Right hindlimb (tissue), 1 donor: ENCODE measurements at regions not wholly inside any gene's neighbourhood (a gene's known extent, or its start where the extent isn't known, plus 50 kb on each side); places are given as distances from the start of the nearest gene placed in this dataset.
"Not testable (repeated sequence)": the region's sequence is repeated elsewhere in the genome, so short reads cannot be mapped to it uniquely, and the experiment has no call there.

Experiments used
- DNase-seq: peaks from one replicate; pipeline ENCODE4 v3.0.0-alpha.2; 2018

DNA sequence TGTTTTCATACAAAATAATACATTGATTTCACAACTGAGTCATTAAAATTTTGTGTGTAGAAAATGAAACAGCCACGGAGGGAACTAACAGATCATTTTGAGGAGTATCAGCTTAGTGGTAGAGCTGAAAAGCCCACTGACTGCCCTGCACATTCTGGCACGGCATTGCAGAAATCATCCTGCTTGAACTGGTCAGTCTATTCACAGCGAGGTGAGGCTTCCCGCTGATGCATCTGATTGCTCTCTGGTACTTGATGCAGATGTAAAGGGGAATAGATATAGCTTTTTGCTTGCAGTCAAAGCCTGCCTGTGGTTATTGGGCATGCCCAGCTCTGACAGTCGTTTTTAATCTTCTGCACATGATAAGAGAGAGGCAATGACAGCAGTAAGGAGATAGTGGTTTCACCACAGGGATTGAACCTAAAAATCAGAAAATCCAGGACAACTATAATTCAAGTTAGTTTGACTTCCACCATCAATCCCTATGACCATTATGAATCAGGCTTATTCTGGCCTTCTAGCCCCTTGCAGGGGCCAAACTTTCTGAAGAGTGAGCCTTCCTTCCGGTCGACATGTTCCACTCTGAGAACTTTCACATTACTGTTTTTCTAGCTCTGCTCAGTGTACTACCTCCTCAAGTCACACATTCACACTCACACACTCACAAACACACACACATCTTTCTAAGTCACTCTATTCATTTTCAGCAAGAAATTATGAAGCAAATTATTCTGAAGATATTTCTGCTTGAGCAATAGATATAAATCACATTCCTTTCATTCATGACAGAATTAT is 782.8 kb upstream of the NUDT12 start:
- no peak for DNase-seq

DNA sequence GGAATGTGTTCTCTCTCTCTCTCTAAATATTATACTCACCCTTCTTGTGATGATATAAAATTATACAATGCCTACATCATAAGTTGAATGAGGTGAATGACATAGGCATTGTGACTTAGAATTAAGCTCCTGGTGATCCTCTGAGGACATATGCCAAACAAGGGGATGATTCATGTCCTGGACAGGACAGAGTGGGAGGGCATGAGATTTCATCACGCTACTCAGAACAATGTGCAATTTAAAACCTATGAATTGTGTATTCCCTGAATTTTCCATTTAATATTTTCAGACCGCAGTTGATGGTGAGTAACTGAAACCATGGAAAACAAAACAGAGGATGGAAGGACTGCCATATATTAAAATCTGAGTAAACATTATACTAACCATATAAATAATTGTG is 782.2 kb upstream of the NUDT12 start:
- DNase-seq = no peak

GRCh38 chr5:104327801-104328200 is 765.2 kb upstream of the NUDT12 start:
- DNase-seq = no peak

- no peak for DNase-seq
Observed at GRCh38 chr5:104326966-104327365, 764.4 kb upstream of the NUDT12 start.

- no peak for DNase-seq
Observed at GRCh38 chr5:104325356-104325755, 762.8 kb upstream of the NUDT12 start.

- not testable (repeated sequence) for DNase-seq
Observed at GRCh38 chr5:104316676-104317075, 754.1 kb upstream of the NUDT12 start.

DNA sequence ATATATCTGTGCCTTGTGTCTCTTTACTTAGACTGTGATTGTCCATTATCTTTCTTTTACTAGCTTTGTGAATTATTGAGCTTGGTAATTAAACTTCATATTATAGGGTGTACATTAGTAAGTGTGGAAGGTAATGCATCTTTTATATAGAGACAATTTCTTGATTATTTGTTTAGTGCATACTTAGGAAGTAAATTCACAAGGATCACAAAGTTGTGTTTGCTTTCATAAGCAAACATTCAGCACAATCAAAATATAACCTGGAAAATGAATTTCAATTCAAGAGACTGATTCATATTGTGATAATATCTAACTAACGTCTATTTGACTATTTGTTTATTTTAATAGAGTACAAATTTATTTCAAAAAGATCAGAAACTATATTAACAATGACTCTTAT is 749.9 kb upstream of the NUDT12 start:
- DNase-seq = no peak

DNA sequence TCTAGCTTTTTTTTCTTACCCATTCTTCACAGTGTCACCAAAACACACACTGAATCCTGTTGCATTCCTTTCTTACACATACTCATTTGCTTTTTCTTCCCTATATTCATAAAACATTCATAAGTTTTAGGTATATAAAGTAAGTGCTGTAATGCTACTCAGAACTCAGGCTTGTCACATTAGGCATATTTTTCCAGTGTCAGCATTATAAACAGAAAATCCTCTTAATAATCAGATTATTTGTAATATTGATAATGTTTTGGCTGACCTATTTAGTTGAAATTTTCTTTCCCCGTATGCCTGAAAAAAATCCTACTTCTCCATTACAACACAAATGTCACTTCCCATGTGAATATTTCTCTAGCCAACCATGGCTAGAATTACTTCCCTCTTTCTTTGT is 743.0 kb upstream of the NUDT12 start:
- no peak for DNase-seq

GRCh38 chr5:104299998-104300706 is 737.6 kb upstream of the NUDT12 start:
- no peak for DNase-seq

GRCh38 chr5:104298518-104298917 is 735.9 kb upstream of the NUDT12 start:
- no peak for DNase-seq

GRCh38 chr5:104297076-104297475 is 734.5 kb upstream of the NUDT12 start:
- DNase-seq = no peak

GRCh38 chr5:104295991-104296390 is 733.4 kb upstream of the NUDT12 start:
- DNase-seq = no peak

DNA sequence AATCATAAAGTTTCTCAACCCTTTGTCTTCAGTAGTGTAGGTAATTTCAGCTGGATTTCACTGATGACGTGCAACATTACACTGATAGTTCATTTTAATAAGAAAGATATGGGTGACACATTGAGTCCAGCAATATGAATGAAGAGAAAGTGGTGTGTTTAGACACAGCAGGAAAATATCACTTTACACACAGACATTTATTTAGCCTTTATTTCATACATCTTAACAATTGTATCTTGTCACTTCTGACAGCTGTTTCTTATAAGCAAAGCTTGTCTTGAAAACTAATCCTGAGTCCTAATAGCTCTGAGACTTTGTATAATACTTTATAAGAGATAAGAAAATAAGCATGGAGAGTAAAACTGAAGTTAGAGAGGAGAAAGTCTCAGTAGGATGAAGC is 720.5 kb upstream of the NUDT12 start:
- no peak for DNase-seq

- no peak for DNase-seq
Observed at GRCh38 chr5:104273725-104274124, 711.1 kb upstream of the NUDT12 start.

DNA sequence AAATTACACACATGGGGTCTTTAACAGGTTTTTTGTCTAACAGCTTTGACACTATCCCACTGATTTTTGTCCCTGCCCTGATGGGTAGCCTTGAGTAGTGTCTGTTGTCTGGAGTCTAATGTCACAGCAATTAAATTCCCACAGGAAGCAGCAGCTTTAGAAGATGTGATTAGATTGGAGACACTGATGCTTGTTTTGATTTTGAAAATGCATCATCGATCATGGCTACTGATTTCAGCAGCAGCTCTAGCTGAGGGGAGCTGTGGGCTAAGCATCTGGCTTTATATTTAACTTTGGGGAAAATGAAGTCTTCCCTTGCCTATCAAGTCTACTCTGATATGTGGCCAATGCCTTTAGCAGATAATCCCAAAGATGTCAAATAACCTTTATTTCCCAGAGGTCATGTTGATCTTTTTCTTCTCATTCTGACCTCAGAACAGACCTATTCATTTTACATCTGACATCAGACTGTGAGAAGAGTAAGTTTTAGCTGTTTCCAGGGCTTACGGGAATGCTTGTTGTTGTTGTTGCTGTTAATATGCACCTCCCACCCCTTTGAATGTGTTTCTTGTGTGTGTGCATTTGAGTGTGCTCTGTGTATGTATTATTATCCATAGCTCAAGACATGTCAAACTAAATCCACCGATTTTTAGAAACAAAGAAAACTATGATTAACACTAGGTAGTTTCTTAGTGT is 704.9 kb upstream of the NUDT12 start:
- no peak for DNase-seq

- no peak for DNase-seq
Observed at GRCh38 chr5:104266161-104266560, 703.6 kb upstream of the NUDT12 start.

- DNase-seq = no peak
Observed at GRCh38 chr5:104265531-104266140, 703.0 kb upstream of the NUDT12 start.

DNA sequence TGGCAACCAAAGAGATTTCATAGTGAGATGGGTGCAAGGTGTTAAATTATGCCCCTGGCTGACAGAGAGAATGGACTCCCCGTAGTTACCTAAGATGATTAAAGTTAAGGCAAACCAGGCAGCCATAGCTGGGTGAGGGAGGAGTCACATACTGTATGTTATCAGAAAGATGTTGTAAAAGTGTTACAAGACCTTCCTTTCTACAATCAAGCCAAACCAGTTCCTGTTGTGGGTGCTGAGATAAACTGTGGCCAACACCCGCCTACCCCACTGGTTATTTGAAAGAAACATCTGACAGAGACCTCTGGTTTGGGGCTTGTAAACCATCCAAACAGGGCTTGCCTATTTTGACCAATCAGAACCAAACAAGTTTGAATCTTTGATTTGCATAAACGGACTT is 684.7 kb upstream of the NUDT12 start:
- no peak for DNase-seq

- peak; percentile 29 for DNase-seq
Observed at GRCh38 chr5:104241046-104241445, 678.5 kb upstream of the NUDT12 start.

DNA sequence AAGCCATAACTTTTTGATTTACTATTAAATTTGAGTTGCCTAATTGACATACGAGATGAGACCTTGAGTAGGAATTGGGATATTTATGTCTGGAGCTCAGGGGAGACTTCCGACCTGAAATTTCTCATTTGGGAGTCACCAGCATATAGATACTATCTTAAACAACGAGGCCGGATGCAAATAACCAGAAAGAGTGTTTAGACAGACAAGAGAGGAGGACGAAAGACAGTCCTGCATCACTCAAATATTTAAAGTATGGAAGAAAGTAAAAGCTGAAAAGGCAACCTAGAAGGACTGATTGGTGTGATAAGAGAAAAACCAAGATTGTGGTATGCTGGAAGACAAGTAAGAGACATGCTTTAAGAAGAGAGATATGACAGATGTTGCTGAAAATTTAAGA is 675.0 kb upstream of the NUDT12 start:
- no peak for DNase-seq

DNA sequence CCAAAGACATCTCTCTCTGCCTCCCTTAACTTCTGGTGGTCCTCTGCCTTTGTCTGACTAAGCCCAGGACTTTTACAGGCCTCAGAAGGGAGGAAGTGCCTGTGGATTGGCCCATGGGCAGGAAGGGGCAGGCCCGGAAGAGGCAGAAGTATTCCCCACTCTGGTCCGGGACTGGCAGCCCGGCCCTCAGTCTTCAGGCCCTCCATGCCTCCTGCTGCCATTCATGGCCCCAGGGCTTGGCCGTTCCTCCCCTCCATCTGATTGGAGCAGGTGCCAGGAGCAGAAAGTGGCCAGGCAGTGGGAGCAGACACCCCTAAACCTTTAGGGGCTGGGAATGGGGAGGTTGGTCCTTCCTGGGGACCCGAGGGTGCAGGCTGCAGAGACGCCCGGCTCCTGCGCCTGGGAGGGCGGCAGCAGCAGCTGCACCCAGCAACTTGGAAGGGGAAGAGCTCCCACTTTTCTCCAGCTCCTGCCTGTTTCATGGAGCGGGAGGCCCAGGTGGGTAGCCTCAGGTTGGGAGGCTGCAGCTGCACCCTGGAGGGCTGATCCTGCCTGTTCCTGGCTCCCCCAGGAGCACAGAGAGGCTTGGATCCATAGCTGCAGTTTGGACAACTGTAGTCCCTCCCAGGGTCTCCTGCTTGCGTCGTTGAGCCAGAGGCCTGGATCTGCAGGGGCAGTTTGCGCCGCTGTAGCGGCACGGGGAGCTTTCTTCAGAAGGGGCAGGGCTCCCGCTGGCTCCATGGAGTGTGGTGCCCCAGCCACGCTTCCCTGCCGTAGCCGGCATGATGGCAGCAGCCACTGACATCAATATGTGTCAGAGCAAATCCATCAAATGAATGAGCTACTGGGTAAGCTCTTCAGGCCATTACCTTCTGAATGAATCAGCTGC is 661.5 kb upstream of the NUDT12 start:
- DNase-seq = no peak

GRCh38 chr5:104218200-104218599 is 655.6 kb upstream of the NUDT12 start:
- DNase-seq = no peak
